CD4-positive, CD25-positive, alpha-beta regulatory T cell (primary cell): ENCODE measurements at regions not wholly inside any gene's neighbourhood (a gene's known extent, or its start where the extent isn't known, plus 50 kb on each side); places are given as distances from the start of the nearest gene placed in this dataset.

Source experiments
- ATAC-seq, 2 donors: fragments of 150-1000 bp; cut with Tn5 transposase; one replicate each; pipeline ENCODE4 v1.10.0; 2021; ENCODE audit warnings: low read depth in 2 of 2, moderate number of reproducible peaks in 2 of 2, moderate library complexity in 1 of 2
- DNase-seq, 3 donors: peaks; one replicate each; pipeline versions ENCODE4 v3.0.0 to v3.0.0-alpha.2; 2012 to 2022; ENCODE audit warnings: mixed read lengths in 1 of 3
- H3K27ac ChIP-seq: one replicate; pipeline ENCODE4 v1.7.0; 2013; ENCODE audit warnings: mild to moderate bottlenecking, low read length; ENCODE audit not compliant: insufficient read depth, poor library complexity, severe bottlenecking
- H3K27me3 ChIP-seq: one replicate; pipeline ENCODE4 v1.7.0; 2013; ENCODE audit warnings: low read length; ENCODE audit not compliant: control insufficient read depth, insufficient read depth
- H3K36me3 ChIP-seq: one replicate; pipeline ENCODE4 v1.7.0; 2013; ENCODE audit warnings: mild to moderate bottlenecking, low read length, moderate library complexity; ENCODE audit not compliant: control insufficient read depth, insufficient read depth
- H3K4me1 ChIP-seq: 2 replicates; pipeline ENCODE4 v1.7.0; 2013; ENCODE audit warnings: mild to moderate bottlenecking, low read length; ENCODE audit not compliant: insufficient read depth, control insufficient read depth, poor library complexity, severe bottlenecking
- H3K4me3 ChIP-seq: one replicate; pipeline ENCODE4 v1.7.0; 2013; ENCODE audit warnings: low read depth, mild to moderate bottlenecking, low read length, moderate library complexity
- H3K9me3 ChIP-seq, 2 experiments: 1 replicate in 1 of 2; 2 replicates in 1 of 2; pipeline ENCODE4 v1.7.0; 2013; ENCODE audit warnings: low read length in 2 of 2, mild to moderate bottlenecking in 1 of 2, moderate library complexity in 1 of 2; ENCODE audit not compliant: control insufficient read depth in 2 of 2
- H3K27ac Mint-ChIP-seq, 3 donors: one replicate each; pipeline ENCODE4 v1.8.0; 2020 to 2022; ENCODE audit warnings: mild to moderate bottlenecking in 3 of 3, mixed read lengths in 3 of 3, moderate library complexity in 2 of 3
- H3K27me3 Mint-ChIP-seq: one replicate; pipeline ENCODE4 v1.8.0; 2022; ENCODE audit warnings: mild to moderate bottlenecking, mixed read lengths
- H3K36me3 Mint-ChIP-seq: one replicate; pipeline ENCODE4 v1.8.0; 2020; ENCODE audit warnings: mixed read lengths
- H3K4me1 Mint-ChIP-seq, 4 donors: one replicate each; pipeline ENCODE4 v1.8.0; 2020 to 2022; ENCODE audit warnings: mixed read lengths in 4 of 4, mild to moderate bottlenecking in 1 of 4
- H3K4me3 Mint-ChIP-seq, 4 donors: one replicate each; pipeline ENCODE4 v1.8.0; 2020 to 2022; ENCODE audit warnings: mild to moderate bottlenecking in 4 of 4, mixed read lengths in 4 of 4, moderate library complexity in 3 of 4
- H3K9me3 Mint-ChIP-seq, 7 donors: one replicate each; pipeline ENCODE4 v1.8.0; 2020 to 2022; ENCODE audit warnings: mixed read lengths in 7 of 7, mild to moderate bottlenecking in 3 of 7, moderate library complexity in 2 of 7

GRCh38 chr20:21016751-21017150 is 89.4 kb downstream of the LINC00237 start:
- H3K27ac Mint-ChIP-seq: no peak overlapping the region
- no peaks in the 10 kb centered on the region for H3K4me1 ChIP-seq
- peaks cover 41% of the 10 kb centered on the region for H3K27me3 Mint-ChIP-seq
- H3K9me3 ChIP-seq: no peaks in the 10 kb centered on the region
- H3K4me3 ChIP-seq: no peak overlapping the region
- H3K4me1 Mint-ChIP-seq: no peaks in the 10 kb centered on the region
- no peak overlapping the region for H3K27ac ChIP-seq
- H3K9me3 Mint-ChIP-seq: peaks cover 0 to 3% (median 0%) of the 10 kb centered on the region in 7 donors
- DNase-seq (no peak), ATAC-seq (no peak)
- no peaks in the 10 kb centered on the region for H3K36me3 Mint-ChIP-seq
- H3K4me3 Mint-ChIP-seq: no peak overlapping the region
- no peaks in the 10 kb centered on the region for H3K36me3 ChIP-seq
- peaks cover 15% of the 10 kb centered on the region for H3K27me3 ChIP-seq

- no peak overlapping the region for H3K4me3 ChIP-seq
- H3K4me1 Mint-ChIP-seq: no peaks in the 10 kb centered on the region
- DNase-seq (no peak), ATAC-seq (no peak)
- H3K9me3 Mint-ChIP-seq: peaks cover 0 to 3% (median 0%) of the 10 kb centered on the region in 7 donors
- no peaks in the 10 kb centered on the region for H3K36me3 Mint-ChIP-seq
- H3K27ac ChIP-seq: no peak overlapping the region
- no peak overlapping the region for H3K27ac Mint-ChIP-seq
- H3K4me3 Mint-ChIP-seq: no peak overlapping the region
- H3K27me3 ChIP-seq: peaks cover 5% of the 10 kb centered on the region
- H3K36me3 ChIP-seq: no peaks in the 10 kb centered on the region
- no peaks in the 10 kb centered on the region for H3K9me3 ChIP-seq
- no peaks in the 10 kb centered on the region for H3K4me1 ChIP-seq
- H3K27me3 Mint-ChIP-seq: peaks cover 29% of the 10 kb centered on the region
These were observed 91.6 kb downstream of the LINC00237 start for GRCh38 chr20:21014528-21014927.

GRCh38 chr20:21008951-21009350 is 97.2 kb downstream of the LINC00237 start:
- Histone ChIP-seq H3K4me3 (no peak overlapping the region), H3K27me3 (no peaks in the 10 kb centered on the region), H3K27ac (no peak overlapping the region), H3K9me3 (no peaks in the 10 kb centered on the region), H3K4me1 (no peaks in the 10 kb centered on the region), H3K36me3 (no peaks in the 10 kb centered on the region)
- ATAC-seq (no peak), DNase-seq (no peak)
- Mint-ChIP-seq H3K27me3 (peaks cover 10% of the 10 kb centered on the region), H3K36me3 (no peaks in the 10 kb centered on the region), H3K27ac (no peak overlapping the region), H3K9me3 (peaks cover 0 to 3% (median 0%) of the 10 kb centered on the region in 7 donors), H3K4me1 (no peaks in the 10 kb centered on the region), H3K4me3 (no peak overlapping the region)

- no peak for DNase-seq
- H3K4me3 ChIP-seq: no peak overlapping the region
- Mint-ChIP-seq H3K27ac (no peak overlapping the region), H3K36me3 (no peaks in the 10 kb centered on the region), H3K4me1 (no peaks in the 10 kb centered on the region), H3K4me3 (no peak overlapping the region), H3K27me3 (peaks cover 6% of the 10 kb centered on the region), H3K9me3 (peaks cover 0 to 3% (median 0%) of the 10 kb centered on the region in 7 donors)
- no peaks in the 10 kb centered on the region for H3K9me3 ChIP-seq
- no peaks in the 10 kb centered on the region for H3K27me3 ChIP-seq
- no peak for ATAC-seq
- no peaks in the 10 kb centered on the region for H3K4me1 ChIP-seq
- H3K36me3 ChIP-seq: no peaks in the 10 kb centered on the region
- no peak overlapping the region for H3K27ac ChIP-seq
These were observed 99.5 kb downstream of the LINC00237 start for GRCh38 chr20:21006611-21007010.

- Histone ChIP-seq H3K27ac (no peak overlapping the region), H3K27me3 (no peaks in the 10 kb centered on the region), H3K4me1 (no peaks in the 10 kb centered on the region), H3K36me3 (no peaks in the 10 kb centered on the region), H3K4me3 (no peak overlapping the region), H3K9me3 (no peaks in the 10 kb centered on the region)
- no peaks in the 10 kb centered on the region for H3K36me3 Mint-ChIP-seq
- H3K27me3 Mint-ChIP-seq: peaks cover 8% of the 10 kb centered on the region
- DNase-seq: no peak
- peaks cover 0 to 5% (median 0%) of the 10 kb centered on the region in 7 donors for H3K9me3 Mint-ChIP-seq
- ATAC-seq: no peak
- H3K4me3 Mint-ChIP-seq: no peak overlapping the region
- no peak overlapping the region for H3K27ac Mint-ChIP-seq
- H3K4me1 Mint-ChIP-seq: no peaks in the 10 kb centered on the region
These were observed 101.6 kb downstream of the LINC00237 start for GRCh38 chr20:21004386-21005076.

- Histone ChIP-seq H3K4me1 (no peaks in the 10 kb centered on the region), H3K27ac (no peak overlapping the region), H3K36me3 (no peaks in the 10 kb centered on the region), H3K27me3 (no peaks in the 10 kb centered on the region), H3K9me3 (no peaks in the 10 kb centered on the region), H3K4me3 (no peak overlapping the region)
- ATAC-seq: no peak
- no peak for DNase-seq
- H3K36me3 Mint-ChIP-seq: no peaks in the 10 kb centered on the region
- no peaks in the 10 kb centered on the region for H3K4me1 Mint-ChIP-seq
- H3K9me3 Mint-ChIP-seq: peaks cover 0 to 5% (median 0%) of the 10 kb centered on the region in 7 donors
- H3K27ac Mint-ChIP-seq: no peak overlapping the region
- peaks cover 8% of the 10 kb centered on the region for H3K27me3 Mint-ChIP-seq
- no peak overlapping the region for H3K4me3 Mint-ChIP-seq
These were observed 102.3 kb downstream of the LINC00237 start for GRCh38 chr20:21003902-21004301.

GRCh38 chr20:21002486-21002885 is 103.7 kb downstream of the LINC00237 start:
- no peaks in the 10 kb centered on the region for H3K4me1 ChIP-seq
- H3K4me3 ChIP-seq: no peak overlapping the region
- DNase-seq: no peak
- no peaks in the 10 kb centered on the region for H3K36me3 ChIP-seq
- Mint-ChIP-seq H3K4me1 (no peaks in the 10 kb centered on the region), H3K9me3 (peaks cover 0 to 4% (median 0%) of the 10 kb centered on the region in 7 donors), H3K36me3 (no peaks in the 10 kb centered on the region), H3K27ac (no peak overlapping the region), H3K27me3 (peaks cover 10% of the 10 kb centered on the region), H3K4me3 (no peak overlapping the region)
- H3K27me3 ChIP-seq: no peaks in the 10 kb centered on the region
- ATAC-seq: no peak
- H3K9me3 ChIP-seq: no peaks in the 10 kb centered on the region
- no peak overlapping the region for H3K27ac ChIP-seq

GRCh38 chr20:20993372-20993771 is 112.8 kb downstream of the LINC00237 start:
- no peaks in the 10 kb centered on the region for H3K27me3 ChIP-seq
- DNase-seq: no peak
- Mint-ChIP-seq H3K4me3 (no peak overlapping the region), H3K27ac (no peak overlapping the region), H3K27me3 (peaks cover 19% of the 10 kb centered on the region), H3K9me3 (peaks cover 0 to 5% (median 0%) of the 10 kb centered on the region in 7 donors), H3K4me1 (no peaks in the 10 kb centered on the region), H3K36me3 (no peaks in the 10 kb centered on the region)
- no peak overlapping the region for H3K4me3 ChIP-seq
- H3K27ac ChIP-seq: no peak overlapping the region
- no peaks in the 10 kb centered on the region for H3K4me1 ChIP-seq
- H3K36me3 ChIP-seq: no peaks in the 10 kb centered on the region
- no peaks in the 10 kb centered on the region for H3K9me3 ChIP-seq
- no peak for ATAC-seq
